Astrocyte of the hippocampus (primary cell): ENCODE measurements at regions not wholly inside any gene's neighbourhood (a gene's known extent, or its start where the extent isn't known, plus 50 kb on each side); places are given as distances from the start of the nearest gene placed in this dataset.
A peak's percentile ranks its signal among the peaks of the same experiment; 100 is the strongest.

Source experiments
- DNase-seq: peaks from one replicate; pipeline ENCODE4 v3.0.0; 2011; ENCODE audit warnings: low read depth, low spot score

GRCh38 chr5:72692651-72693442, 123.6 kb upstream of the TNPO1 start:
- DNase-seq: no peak

DNA sequence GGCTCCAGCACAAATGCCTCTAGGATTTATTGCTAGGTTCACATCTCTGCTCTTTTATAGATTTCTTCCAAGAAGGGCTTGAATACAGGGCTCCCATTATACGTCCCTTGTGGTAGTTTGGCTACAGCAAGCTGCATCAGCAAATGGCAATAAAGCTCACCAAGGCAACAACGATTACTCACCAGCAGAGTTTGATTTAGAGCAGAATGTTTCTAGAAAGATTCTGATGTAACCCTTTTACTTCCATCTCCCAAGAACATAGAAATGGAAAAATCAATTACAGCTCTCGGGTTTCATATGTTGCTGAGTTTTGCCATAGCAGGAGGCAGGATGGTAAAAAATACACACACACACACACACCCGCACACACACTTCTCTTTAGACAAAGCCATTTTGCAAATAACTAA, 124.2 kb upstream of the TNPO1 start:
- DNase-seq: peak; percentile 16

GRCh38 chr5:72691751-72692150, 124.7 kb upstream of the TNPO1 start:
- DNase-seq: no peak

DNA sequence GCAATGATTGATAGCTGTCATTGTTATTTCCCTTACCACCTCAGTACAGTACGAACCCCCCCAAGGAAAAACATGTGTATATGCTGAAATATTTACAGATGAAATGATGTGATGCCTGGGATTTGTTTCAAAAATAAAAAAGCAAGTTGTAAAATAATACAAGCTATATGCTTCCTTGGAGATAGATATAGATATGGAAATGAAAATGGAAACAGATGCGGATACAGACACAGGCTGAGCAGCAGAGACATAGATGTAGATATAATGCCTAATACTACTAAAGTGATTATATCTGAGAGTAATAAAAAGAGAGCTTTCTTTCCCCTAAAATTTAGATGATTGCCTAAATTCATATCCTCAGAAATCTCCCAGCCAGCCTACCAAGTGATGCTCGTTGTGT, 127.5 kb upstream of the TNPO1 start:
- DNase-seq: no peak

DNA sequence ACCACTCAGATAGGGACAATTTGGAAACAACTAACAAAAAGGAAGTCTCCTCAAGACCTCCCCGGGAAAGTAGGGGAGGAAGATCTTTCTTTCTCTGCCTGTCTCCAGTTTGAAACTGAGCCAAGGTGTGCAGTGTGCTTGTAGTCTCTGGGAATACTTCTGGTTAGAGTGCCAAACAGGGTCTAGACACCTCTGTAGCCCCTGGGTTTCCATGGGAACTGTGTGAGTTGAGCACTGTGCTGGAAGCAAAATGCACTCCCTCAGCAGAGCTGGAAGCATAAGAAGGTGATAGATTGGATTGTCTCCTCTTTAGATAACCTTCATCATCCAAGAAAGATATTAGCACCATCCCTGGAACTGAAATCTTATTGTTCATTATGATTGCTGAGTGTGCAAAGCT, 129.2 kb upstream of the TNPO1 start:
- DNase-seq: no peak

DNA sequence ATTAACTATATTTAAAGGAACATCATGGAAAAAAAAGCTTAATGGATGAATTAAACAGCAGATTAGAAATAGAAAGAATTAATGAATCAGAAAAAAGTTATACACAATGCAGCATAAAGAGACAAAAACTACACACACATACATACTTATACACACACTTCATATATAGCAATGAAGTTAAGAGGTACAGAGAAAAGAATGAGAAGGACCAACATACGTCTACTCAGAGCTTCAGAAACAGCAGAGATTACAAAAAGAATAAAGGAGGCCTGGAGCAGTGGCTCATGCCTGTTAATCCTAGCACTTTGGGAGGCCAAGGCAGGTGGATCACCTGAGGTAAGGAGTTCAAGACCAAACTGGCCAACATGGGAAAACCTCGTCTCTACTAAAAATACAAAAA, 133.9 kb upstream of the TNPO1 start:
- DNase-seq: no peak

DNA sequence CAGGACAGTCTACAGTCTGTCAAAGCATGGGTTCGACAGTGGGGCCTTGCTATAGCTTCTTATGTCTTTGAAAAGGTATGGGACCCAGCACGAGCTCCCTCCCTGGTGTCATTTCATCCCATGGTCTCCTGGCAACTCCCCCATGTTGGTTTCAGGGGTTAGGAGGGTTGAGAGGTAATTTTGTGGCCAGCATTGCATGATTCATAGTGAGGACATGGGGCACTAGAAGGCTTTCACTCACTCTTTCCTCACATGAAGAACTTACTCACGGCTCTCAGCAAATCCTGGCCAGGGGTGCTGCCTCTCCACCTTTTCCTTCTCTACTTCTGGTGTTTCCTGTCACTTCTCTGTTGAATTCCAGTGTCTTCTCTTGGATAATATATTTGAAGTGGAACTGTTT, 134.7 kb upstream of the TNPO1 start:
- no peak for DNase-seq

GRCh38 chr5:72677447-72677846, 139.0 kb upstream of the TNPO1 start:
- no peak for DNase-seq

DNA sequence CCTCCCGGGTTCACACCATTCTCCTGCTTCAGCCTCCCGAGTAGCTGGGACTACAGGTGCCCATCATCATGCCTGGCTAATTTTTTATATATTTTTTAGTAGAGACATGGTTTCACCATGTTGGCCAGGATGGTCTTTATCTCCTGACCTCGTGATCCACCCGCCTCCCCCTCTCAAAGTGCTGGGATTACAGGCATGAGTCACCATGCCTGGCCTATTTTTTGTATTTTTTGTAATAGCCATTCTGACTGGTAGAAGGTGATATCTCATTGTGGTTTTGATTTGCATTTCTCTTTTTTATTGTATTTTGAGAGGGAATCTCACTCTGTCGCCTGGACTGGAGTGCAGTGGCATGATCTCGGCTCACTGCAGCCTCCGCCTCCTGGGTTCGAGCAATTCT, 139.6 kb upstream of the TNPO1 start:
- DNase-seq: peak; percentile 16

GRCh38 chr5:72673623-72674022, 142.8 kb upstream of the TNPO1 start:
- DNase-seq: no peak

GRCh38 chr5:72673180-72673579, 143.3 kb upstream of the TNPO1 start:
- DNase-seq: no peak

DNA sequence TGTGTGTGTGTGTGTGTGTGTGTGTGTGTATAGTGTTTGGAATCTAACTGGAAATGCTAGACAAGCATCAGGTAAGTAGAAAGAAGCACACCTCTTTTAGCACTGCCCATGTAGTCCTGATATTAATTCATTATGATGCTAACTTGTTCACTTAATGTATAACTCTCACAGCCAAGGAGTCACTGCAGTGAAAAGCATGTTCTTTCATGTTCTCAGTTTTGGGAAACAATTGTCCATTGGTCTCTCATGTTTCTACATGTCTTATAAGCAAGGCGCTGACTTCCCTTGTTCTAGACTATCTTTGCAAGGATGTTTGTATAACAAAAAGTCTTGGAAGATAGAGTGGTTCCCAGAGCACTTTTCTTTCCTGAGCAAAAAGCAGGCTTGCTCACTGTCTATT, 148.8 kb upstream of the TNPO1 start:
- DNase-seq: no peak

DNA sequence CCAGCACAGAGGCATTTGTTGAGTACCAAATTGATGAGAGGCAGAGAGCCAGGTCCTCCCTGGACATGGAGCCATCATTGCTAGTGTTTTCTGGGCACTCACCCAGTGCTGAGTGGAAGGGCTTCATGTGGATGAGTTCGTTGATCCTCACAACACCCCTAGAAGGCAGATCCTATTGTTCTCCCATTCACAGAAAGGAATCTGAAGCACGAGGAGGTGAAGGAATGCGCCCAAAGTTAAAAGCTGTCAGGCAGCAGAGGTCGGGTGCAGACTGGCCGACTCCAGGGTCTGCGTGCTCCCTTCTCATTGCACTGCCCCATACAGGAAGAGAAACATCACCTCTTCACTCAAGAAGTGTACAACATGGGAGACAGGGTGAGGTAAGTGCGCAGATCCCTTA, 153.5 kb upstream of the TNPO1 start:
- no peak for DNase-seq

DNA sequence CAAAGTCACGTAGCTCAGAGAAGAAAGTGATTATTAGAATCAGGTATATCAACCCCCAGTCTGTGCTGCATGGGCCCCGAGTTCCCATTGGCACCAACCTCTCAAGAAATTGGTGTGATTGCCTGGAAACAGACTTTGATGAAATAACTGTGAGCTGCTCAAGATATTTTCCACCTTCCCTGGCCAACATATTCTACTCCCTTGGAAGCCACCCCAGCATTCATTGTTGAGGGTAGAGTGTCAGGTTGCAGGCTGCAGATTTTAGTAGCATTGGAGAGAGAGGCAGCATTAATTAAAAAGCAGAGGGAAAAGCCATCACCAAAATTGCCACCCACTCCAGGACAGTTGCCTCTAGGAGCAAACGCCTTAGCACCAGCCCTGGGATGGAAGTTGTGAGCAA, 154.2 kb upstream of the TNPO1 start:
- DNase-seq: peak; percentile 56

DNA sequence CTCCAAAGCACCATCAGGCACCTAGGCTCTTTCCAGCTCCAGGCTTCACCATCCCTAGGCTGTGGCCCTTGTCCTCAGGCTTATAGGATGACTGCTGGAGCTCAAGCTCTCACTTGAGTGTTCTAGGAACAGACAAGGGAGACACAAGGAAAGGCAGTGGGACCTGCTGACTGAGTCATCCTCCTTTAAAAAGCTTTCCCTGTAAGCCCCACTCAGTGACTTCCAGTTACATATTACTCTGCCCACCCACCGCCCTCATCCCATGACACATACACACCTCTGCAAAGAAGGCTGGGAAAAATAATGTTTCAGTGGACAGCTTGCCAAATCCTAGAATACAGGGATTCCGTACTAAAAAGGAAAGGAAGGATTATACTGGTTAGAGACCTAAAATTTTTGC, 154.2 kb upstream of the ZNF366 start:
- peak; percentile 41 for DNase-seq

- DNase-seq: no peak
These were observed 152.5 kb upstream of the ZNF366 start for GRCh38 chr5:72659726-72660125.

DNA sequence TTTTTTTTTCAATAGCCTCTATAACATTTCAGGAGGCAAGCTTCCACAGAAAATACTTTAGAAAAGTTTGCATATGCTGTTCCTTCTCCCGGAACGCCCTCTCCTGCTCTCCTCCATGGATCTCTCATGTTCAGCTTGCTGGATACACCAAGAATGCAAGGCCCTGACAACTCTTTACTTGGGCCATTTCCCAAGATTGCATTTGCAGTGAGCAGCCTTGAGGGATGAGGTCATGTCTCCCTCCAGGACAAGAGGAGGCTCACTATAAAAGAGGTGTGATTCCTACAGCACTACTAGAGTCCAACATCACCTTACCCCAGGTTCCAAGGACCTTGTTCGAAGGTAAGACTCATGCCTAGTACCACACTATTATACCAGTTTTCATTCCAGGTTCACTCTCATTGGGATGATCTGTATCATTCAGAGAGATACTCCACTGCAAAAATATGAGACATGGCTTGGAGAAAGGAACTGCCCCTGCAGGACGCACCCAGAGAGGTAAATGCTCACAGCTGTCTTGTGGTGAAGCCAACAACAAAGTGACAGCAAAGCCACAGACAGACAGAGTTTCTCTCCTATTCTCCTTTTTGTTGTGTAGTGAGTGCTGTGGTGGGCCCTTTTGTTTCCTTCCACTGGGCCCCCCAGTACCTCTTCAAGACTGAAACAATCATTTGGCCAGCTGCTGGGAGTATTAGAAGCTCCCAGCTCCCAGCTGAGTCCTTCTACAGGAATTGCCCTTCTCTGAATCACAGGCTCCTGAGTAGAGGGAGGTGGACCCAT, 151.7 kb upstream of the ZNF366 start:
- peak; percentile 25 for DNase-seq

DNA sequence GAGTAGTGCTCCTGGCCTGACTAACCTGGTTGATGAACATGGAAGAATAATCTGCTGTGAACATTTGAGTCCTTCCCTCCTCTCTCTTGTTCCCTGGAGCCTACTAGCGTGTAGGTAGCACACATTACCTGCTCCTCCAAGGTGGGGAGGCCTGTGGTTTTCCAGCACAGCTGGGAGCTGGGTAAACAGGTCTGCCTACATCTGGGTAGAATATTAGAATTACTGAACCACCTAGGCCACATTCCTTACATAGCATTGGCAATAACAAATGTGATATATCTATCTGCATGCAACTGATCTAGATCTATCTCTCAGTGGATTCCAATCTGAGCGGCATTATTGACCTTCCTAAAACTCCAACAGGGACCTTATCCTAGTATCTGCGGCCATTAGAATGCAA, 151.0 kb upstream of the ZNF366 start:
- DNase-seq: no peak

GRCh38 chr5:72656756-72657513, 149.7 kb upstream of the ZNF366 start:
- no peak for DNase-seq

GRCh38 chr5:72656331-72656730, 149.1 kb upstream of the ZNF366 start:
- no peak for DNase-seq

GRCh38 chr5:72654231-72654630, 147.0 kb upstream of the ZNF366 start:
- no peak for DNase-seq

DNA sequence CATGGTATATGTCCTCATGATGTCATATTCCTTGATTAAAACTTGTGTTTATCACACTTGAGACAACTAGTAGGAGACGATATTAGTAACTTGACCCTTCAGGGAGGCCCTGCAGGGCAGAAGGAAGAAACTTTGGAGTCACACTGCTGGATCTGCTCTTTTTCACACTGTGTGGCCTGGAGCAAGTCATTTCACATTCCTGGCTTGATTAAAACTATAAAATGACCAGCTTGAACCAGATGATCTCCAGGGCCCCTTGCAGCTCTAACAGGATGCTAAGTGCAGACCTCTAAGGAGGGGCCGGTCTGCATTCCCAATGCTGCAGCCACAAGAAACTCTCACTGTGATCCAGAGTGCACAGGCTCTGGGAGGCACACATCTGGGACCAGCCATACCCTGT, 146.4 kb upstream of the ZNF366 start:
- no peak for DNase-seq
